Left cardiac atrium (tissue), 4 donors: ENCODE measurements at regions not wholly inside any gene's neighbourhood (a gene's known extent, or its start where the extent isn't known, plus 50 kb on each side); places are given as distances from the start of the nearest gene placed in this dataset.
"Not testable (repeated sequence)": the region's sequence is repeated elsewhere in the genome, so short reads cannot be mapped to it uniquely, and the experiment has no call there.

Experiments
- ATAC-seq, 2 donors: fragments of 200-7000 bp; cut with Tn5 transposase; one replicate each; pipeline ENCODE4 v1.9.1; 2020; ENCODE audit warnings: mild to moderate bottlenecking in 2 of 2, moderate library complexity in 2 of 2
- DNase-seq: peaks from one replicate; pipeline ENCODE4 v3.0.0-alpha.2; 2020
- intact Hi-C, 2 donors: fragments of 100-400 bp; cut with DNase I; formaldehyde crosslinking; loops; one replicate each; pipeline versions ENCODE4 v1.14.1 to v1.15.1; 2022 to 2023
- donor health status: DM: no; HTN: yes; CAD: no.
- donor health status: DM: no; HTN: yes; CAD: no; lungs with severe emphysema.
- donor health status: DM: yes; HTN: yes; CAD: no.
- donor health status: Dilated cardiomyopathy.

DNA sequence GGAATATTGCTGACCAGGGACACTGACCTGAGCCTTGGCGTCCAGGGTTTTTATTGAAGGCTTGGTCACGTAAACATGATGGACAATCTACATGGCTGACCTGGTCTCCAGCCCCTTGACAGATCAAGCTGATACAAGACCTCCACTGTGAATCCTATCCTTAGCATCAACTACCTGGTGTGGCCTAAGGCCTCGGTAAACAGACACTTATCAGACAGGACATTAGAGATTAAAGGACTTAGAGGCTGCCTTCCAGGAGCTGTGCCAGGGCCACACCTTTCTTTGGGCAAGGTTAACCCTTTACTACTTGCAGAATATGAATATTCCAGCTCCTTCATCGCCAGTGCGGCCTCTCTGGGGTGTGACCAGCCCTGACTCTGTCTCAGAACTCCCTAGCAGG lies 104.9 kb upstream of the FOXA2 start:
- intact Hi-C loops = no loop called here
- no peak for DNase-seq
- no peak for ATAC-seq

DNA sequence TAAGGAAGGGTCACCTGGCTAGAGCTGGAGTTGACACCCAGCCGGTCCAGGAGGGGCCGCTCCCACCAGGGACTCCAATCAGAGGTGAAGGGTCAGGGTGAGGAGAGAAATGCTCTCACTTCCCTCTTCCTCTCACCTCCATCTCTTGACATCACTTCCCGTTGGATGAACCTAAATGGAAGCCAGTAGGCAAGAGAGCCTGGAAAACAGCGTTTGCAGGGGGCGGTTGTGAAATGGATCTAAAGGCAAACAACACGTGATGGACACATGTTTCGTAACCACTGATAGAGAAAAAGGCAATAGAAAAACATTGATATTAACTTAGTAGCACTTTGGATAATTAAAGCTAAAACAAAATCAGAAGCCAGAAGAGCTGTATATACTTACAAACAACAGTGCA lies 105.6 kb upstream of the FOXA2 start:
- intact Hi-C loops = loop anchor here (2.0 to 10.0 kb wide), 6 partner anchors 125 to 652 kb away; partner anchors contain the start of gene THBD (in 1 of the 2)
- DNase-seq = no peak
- no peak for ATAC-seq

DNA sequence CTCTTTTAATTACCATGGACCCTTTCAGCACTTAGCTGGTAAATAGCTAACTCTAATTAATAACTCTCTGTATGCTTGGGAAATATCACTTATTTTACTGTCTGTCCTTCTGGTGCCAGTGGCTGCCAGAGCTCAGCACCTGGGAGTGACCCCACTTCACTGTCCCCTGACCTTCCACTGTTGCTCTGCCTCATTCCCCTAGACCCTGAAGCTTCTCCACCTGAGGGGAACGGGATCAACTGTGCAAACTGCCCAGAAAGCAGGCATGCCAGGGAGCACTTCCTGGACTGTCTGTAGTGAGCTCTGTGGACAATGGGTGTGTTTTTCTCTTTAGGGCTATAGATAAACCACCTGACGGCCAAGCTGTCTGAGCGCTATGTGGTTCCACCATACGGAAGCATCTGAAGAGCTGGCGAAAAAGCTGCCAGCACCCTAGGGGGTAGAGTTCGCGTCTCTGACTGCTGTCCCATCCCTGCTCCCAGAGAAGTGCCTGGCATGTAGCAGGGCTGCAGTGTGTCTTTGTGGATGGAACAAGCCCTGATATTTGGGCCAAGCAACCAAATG lies 106.3 kb upstream of the FOXA2 start:
- DNase-seq (no peak), ATAC-seq (no peak)
- intact Hi-C loops = loop anchor here (2.0 to 10.0 kb wide), 6 partner anchors 124 to 652 kb away; partner anchors contain the start of gene THBD (in 1 of the 2)

DNA sequence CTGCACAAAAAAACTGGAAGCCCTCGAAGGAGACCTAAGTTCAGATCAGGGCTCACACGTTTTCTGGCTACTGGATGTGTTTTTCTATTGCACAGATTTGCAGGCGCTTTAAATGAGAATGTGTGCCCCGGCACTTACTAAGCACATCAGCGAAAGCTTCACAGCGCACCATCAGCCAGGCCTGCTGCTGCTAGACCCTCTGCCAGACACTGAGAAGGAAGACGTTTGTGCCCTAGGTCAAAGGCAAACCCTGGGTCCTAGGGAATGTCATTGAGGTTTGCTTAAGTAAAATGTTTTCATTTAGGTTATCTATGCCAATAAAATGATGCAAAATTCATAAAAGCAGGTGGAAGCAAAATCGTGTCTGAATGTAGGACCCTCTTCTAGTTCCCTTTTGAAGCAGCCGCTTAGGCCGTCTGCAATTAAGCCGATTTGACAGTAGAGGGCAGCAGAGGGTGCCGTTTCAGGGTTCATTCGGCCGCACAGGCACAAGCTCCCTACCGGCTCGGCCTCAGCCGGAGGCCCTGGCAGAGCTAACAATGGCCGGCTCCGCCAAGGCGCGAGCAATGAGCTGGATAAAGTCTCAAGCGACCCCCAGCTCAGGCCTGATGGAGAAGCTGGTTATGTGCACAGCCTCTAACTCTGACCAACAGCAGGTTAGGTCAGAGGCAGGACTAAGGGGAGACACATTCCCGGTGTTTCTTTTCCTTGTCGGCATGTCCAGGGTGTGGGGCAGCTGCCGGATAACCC lies 107.2 kb upstream of the FOXA2 start:
- peak; percentile 92 to 93 for ATAC-seq
- DNase-seq = peak; percentile 82
- intact Hi-C loops = loop anchor here (2.0 to 10.0 kb wide), 6 partner anchors 123 to 651 kb away; partner anchors contain the start of gene THBD (in 1 of the 2)

DNA sequence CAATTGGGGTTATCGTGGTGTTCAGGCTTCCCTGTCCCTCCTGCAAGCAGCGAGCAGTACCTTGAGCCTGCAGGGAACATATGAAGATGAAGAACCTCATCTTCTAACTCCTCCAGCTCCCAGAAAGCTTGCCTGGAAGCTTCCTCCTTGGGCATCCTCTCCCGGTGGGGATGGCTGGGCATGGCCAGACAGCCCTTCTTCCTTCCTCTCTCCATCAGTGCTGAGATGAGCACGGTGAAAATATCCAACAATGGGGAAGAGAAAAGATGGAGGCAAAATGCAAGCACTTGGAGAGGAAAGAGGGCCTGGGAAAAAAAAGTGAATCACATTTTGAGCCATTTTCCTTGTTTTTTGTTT lies 107.7 kb upstream of the FOXA2 start:
- ATAC-seq (peak in 1 of 2 donors; percentile 6), DNase-seq (no peak)
- intact Hi-C loops = loop anchor here (5.0 to 10.0 kb wide), 5 partner anchors 123 to 650 kb away; partner anchors contain the start of gene THBD (in 1 of the 2)

DNA sequence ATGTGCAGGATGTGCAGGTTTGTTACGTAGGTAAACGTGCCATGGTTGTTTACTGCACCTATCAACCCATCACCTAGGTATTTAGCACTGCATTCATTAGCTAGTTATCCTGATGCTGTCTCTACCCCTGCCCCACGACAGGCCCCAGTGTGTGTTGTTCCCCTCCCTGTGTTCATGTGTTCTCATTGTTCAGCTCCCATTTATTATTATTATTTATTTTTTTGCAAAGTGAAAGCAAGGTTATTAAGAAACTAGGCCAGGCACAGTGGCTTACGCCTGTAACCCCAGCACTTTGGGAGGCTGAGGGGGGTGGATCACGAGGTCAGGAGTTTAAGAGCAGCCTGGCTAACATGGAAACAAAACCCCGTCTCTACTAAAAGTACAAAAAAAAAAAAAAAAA lies 108.2 kb upstream of the FOXA2 start:
- not testable (repeated sequence) for DNase-seq, ATAC-seq
- intact Hi-C loops = loop anchor here (5.0 to 10.0 kb wide), 5 partner anchors 122 to 650 kb away; partner anchors contain the start of gene THBD (in 1 of the 2)

DNA sequence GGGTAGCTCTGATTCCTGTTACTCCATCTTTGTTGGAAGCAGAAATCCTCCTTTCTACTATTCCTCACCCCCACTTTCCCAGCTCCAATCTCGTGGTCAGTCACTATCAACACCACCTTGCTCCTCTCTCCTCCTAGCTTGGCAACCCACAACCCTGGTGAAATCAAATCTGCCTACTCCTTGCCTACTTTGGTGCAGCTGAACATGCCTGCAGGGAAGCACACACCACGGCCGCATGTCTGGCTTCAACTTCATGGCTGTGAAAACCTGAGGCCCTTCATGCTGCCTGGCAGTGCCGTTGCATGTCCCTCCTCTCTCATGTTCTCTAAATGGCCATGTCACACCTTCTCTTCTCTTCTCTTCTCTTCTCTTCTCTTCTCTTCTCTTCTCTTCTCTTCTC lies 112.4 kb upstream of the FOXA2 start:
- ATAC-seq (no peak), DNase-seq (no peak)
- intact Hi-C loops = loop anchor here (10.0 kb wide), 3 partner anchors 118 to 538 kb away; partner anchors contain the start of gene THBD (in 1 of the 2)

DNA sequence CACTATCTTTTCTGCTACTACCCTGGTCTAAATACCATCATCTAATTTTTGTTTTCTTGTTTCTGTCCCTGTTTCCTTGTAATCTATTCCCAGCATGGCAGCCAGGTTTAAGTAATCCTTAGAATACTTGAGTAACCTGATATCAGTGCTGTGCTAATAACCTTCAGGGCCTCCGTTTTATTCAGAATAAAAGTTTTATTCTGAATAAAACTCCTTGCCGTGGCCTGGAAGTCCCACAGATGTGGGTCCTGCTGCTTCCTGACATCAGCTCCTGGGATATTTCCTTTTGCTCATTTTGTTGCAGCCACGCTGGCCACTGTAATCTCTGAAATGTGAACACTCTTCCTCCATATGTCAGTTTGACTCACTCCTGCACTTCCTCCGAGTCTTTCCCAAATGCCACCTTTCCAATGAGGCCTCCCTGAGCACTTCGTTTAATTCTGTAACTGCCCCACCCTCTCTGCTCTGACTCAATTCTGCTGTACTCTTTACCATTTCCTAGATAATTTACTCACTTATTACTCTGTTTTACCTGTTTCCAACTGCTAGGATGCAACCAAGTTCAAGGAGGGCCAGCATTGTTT lies 114.0 kb upstream of the FOXA2 start:
- DNase-seq = no peak
- peak in 1 of 2 donors; percentile 42 for ATAC-seq
- intact Hi-C loops = loop anchor here (10.0 kb wide), 3 partner anchors 116 to 536 kb away; partner anchors contain the start of gene THBD (in 1 of the 2)

DNA sequence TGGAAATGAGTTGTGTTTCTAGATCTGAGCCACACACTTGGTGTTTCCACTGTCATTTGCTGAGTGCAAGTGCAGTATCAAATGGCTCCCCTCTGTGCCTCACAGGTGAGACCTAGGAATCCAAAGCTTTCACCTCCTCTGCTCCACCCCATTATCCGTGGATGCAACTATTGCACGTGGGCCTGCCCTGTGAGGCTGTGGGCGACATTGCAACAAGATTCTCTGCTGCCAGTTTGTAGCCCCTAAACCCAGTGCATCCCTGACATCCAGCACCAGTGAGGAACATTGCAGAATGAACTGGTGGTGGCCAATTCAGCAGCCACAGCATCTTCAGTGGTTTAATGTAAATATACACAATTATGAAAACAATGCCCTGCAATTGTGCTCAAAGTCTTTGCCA lies 115.0 kb upstream of the FOXA2 start:
- intact Hi-C loops = loop anchor here (10.0 kb wide), 3 partner anchors 115 to 535 kb away; partner anchors contain the start of gene THBD (in 1 of the 2)
- ATAC-seq (no peak), DNase-seq (no peak)

DNA sequence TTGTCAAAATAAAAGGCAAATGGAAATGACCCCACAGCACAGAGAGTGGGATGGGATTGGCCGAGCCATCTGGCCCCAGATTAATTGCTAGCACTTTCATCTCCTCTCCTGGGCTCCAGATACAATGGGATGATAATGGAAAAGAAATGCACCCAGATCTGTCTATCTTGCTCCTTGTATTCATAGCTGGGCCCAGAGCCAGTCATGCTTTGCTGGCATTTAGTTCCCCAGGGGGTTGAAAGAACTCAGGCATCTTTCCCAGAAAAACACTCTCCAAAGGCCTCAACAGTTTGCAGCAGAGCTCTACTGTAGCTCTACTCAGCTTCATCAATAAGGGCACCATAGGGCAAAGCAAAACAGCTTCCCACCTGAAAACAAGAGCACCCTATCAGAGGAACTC lies 116.0 kb upstream of the FOXA2 start:
- intact Hi-C loops = no loop called here
- ATAC-seq (peak; percentile 63 to 88), DNase-seq (no peak)

DNA sequence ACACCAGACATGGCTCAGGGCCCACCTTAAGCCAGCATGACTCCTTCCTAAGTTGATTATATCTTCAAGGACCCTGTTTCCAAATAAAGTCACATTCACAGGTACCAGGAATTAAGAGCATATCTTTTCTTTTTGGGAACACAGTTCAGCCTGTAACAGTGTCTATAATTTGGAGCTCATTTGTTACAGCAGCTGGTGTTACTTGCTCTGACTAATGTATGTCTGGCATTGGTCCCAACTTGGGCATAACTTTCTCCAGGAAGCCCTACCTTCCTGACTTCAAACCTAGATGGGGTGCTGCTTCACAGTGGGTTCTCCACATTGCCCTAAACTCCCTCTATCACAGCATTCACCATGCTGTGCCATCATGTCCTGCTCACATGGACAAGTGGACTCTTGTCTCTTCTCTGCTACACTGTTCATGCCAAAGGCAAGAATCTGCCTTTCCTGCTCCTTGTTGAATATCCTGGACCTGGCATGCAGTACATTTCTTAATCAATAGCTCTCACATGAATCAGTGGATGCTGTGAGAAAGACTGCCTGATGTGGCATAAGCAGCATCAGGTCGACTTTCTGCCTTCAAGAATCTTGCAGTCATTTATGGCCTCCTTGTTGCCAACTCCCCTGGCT lies 117.4 kb upstream of the FOXA2 start:
- no peak for ATAC-seq
- no peak for DNase-seq
- intact Hi-C loops = no loop called here

DNA sequence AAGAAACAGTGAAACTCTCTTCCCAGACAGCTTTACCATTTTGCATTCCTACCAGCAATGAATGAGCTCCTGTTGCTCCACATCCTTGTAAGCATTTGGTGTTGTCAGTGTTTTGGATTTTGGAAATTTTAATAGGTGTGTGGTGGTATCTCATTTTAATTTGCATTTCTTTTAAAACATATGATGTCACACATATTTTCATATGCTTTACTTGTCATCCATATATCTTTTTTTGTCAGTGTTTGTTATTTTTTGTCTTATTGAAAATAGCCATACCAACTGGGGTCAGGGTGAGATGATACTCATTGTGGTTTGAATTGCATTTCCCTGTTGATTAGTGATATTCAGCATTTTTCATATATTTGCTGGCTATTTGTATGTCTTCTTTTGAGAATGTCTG lies 119.5 kb upstream of the FOXA2 start:
- no peak for ATAC-seq
- DNase-seq = no peak
- intact Hi-C loops = no loop called here

DNA sequence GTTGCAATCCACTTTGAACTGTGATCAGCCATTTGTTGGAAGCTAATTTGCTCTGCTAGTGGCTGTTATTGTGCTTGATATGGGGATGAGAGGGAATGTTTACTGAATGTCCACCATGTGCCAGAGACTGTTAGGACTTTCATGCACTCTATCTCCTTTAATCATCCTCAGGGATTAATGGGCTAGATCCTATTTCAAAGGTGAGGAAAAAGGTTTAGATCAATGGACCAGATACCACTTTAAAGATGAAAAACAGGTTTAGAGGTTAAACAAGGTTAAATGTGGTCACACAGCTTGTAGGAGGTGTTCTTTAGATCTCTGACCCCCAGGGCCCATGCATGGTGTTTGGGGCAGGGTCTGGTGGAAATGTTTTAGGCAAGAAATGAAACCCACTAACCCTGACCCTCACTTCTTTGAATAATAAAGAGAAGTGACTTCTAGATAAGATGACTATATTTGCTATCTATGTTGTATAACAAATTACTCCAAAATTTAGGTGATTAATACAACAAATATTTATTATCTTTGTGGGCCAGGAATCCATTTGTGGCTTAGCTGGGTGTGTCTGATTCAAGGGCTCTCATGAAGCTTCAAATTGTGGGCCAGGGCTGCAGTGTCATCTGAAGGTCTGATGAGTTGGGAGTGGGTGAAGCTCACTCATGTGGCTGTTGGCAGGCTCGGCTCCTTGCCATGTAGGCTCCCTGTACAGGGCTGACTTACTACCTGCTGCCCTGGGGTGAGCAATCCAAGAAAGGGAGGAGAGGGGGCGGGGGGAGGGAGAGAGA lies 127.8 kb upstream of the FOXA2 start:
- no peak for DNase-seq
- no peak for ATAC-seq
- intact Hi-C loops = no loop called here

DNA sequence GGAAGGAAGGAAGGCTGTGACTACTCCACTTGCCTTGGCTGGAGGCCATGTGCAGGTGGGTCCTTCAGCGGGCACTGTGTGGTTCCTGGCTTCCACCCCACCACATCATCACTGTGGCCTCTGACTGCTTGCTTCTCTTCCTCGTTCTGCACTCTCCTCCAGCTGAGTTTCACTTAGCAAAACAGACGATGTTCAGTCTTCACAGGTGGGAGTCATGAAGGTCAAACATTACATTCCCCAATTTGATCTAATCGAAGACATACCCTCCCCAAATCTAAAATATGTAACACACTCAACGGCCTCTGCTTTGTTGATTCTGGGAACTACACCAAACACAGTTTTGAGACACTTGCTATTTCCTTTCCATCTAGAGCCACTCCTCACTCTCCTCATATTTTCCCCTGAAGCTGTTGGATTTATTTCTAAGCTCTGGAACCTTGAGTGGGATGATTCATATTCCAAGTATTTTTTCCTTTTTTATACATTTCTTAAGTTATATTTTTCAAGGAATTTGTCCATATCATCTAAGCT lies 132.5 kb upstream of the FOXA2 start:
- intact Hi-C loops = loop anchor here in 1 of 2 donors (5.0 kb wide), 1 partner anchor 145 kb away; no protein-coding TSS in a partner anchor
- DNase-seq (no peak), ATAC-seq (peak in 1 of 2 donors; percentile 67)

DNA sequence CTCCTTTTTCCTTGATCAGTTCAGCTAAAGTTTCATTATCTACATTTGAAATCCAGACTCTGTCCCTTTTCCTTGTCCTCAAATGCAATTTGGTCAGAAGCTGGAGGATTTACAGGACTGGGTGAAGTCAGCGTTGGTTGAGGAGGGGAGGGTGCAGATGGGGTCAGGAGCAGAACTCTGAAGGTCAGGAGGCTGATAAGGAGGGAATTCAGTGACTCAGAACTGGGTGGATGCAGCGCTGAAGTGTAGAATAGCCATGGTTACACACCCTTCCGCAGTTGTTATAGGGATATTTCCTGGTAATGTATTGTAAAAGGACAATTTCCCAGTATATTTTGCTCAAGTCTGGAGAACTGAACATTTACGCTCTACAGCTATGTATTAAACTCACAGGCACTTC lies 133.1 kb upstream of the FOXA2 start:
- DNase-seq (peak; percentile 55), ATAC-seq (peak; percentile 81 to 98)
- intact Hi-C loops = loop anchor here in 1 of 2 donors (5.0 kb wide), 1 partner anchor 145 kb away; no protein-coding TSS in a partner anchor

DNA sequence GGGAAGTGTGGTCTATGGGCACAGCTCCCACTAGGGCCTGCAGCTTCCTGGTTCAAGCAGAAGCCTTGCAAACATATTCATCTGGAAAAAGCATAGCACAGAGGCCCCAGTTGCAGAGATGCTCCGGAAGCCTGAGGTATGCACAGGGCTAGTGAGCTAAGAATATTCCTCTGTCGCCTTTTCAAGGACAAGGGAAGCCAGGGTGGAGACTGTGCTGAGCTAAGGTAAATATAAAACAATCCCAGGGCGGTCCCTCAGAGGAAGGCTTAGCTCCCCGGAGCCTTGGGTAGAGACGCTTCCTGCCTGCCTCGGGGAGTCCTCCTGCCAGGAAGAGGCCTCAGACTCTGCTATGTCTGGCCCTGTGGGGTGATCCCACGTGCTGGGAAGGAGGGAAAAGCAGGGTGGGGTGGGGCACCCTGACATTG lies 134.8 kb upstream of the FOXA2 start:
- peak; percentile 27 to 58 for ATAC-seq
- DNase-seq = peak; percentile 38
- intact Hi-C loops = loop anchor here in 1 of 2 donors (5.0 kb wide), 1 partner anchor 143 kb away; no protein-coding TSS in a partner anchor

DNA sequence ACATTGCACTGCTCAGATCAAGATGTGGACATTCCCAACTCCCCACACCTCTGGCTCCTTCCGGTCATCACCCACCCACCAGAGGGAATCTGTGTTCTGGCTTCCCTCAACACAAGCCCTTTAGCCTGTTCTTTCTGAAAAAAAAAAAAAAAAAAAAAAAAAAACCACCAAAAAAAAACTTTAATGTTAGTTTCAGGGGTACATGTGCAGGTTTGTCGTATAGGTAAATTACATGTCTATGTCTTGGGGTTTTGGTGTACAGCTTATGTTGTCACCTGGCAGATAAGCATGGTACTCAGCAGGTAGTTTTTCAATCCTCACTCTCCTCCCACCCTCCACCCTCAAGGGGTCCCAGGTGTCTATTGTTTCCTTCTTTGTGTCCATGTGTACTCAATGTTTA lies 135.8 kb upstream of the FOXA2 start:
- ATAC-seq = no peak
- no peak for DNase-seq

DNA sequence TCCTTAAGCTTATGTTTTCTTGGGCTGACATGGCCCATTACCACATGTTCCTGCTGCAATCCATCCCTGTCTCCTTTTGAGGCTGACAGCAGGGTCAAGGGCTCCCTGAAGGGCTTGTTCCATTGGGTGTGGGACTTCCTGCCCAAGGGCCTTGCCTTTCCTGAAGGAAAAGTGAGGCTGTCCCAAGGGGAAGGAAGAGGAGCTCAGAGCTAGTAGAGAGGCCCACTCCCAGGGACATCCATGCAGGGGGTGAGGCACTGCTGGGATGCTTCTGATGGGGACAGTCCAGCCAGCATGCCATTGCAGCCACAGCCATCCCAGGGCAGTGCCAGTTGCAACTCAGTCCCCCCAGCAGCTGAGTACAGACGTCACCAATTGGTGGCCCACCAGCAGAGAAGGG lies 138.4 kb upstream of the FOXA2 start:
- DNase-seq = no peak
- ATAC-seq = peak in 1 of 2 donors; percentile 26
- intact Hi-C loops = no loop called here

More for the DNA sequence above, 135.8 kb upstream of the FOXA2 start:
- intact Hi-C loops = no loop called here
